HEK293T (cell line): ENCODE measurements at regions not wholly inside any gene's neighbourhood (a gene's known extent, or its start where the extent isn't known, plus 50 kb on each side); places are given as distances from the start of the nearest gene placed in this dataset.
A peak's percentile ranks its signal among the peaks of the same experiment; 100 is the strongest.

Experiments used
- CTCF ChIA-PET: fragments of 350-600 bp; formaldehyde crosslinking; extraction: SDS; loops from one replicate; lab custom pipeline; 2021; ENCODE audit warnings: antibody characterized with exemption, inconsistent platforms; lab: Yijun Ruan, JAX
- POLR2A ChIA-PET: fragments of 350-600 bp; formaldehyde crosslinking; extraction: SDS; loops from one replicate; lab custom pipeline; 2020; ENCODE audit warnings: antibody characterized with exemption, inconsistent platforms; lab: Yijun Ruan, JAX
- DNase-seq: peaks from one replicate; pipeline ENCODE4 v3.0.0; 2012; ENCODE audit warnings: mixed read lengths; ENCODE audit errors: extremely low spot score
- ARNT ChIP-seq: fragments of 450-650 bp; IDR thresholded peaks from 2 replicates; pipeline ENCODE4 v1.6.1; 2017; ENCODE audit warnings: mild to moderate bottlenecking
- BHLHE40 ChIP-seq: fragments of 450-650 bp; IDR thresholded peaks from 2 replicates; pipeline ENCODE4 v1.6.1; 2016; ENCODE audit warnings: mild to moderate bottlenecking, moderate library complexity, borderline replicate concordance
- CTBP1 ChIP-seq: fragments of 450-650 bp; IDR thresholded peaks from 2 replicates; pipeline ENCODE4 v1.6.1; 2016; ENCODE audit warnings: borderline replicate concordance
- ELF4 ChIP-seq: fragments of 450-650 bp; IDR thresholded peaks from 2 replicates; pipeline ENCODE4 v1.6.1; 2017; ENCODE audit warnings: antibody characterized with exemption
- FOXA1 ChIP-seq: fragments of 450-650 bp; IDR thresholded peaks from 2 replicates; pipeline ENCODE4 v1.6.1; 2016; ENCODE audit warnings: mild to moderate bottlenecking
- FOXK2 ChIP-seq: fragments of 450-650 bp; IDR thresholded peaks from 2 replicates; pipeline ENCODE4 v1.6.1; 2016; ENCODE audit warnings: mild to moderate bottlenecking
- FOXM1 ChIP-seq: fragments of 450-650 bp; IDR thresholded peaks from 2 replicates; pipeline ENCODE4 v1.6.1; 2017; ENCODE audit warnings: mild to moderate bottlenecking, borderline replicate concordance
- HDGF ChIP-seq: fragments of 450-650 bp; IDR thresholded peaks from 2 replicates; pipeline ENCODE4 v1.6.1; 2017; ENCODE audit warnings: antibody characterized with exemption, borderline replicate concordance
- L3MBTL2 ChIP-seq: fragments of 450-650 bp; conservative IDR thresholded peaks from 2 replicates; pipeline ENCODE4 v1.6.1; 2016; ENCODE audit warnings: mild to moderate bottlenecking
- LEF1 ChIP-seq: fragments of 450-650 bp; IDR thresholded peaks from 2 replicates; pipeline ENCODE4 v1.6.1; 2017; ENCODE audit warnings: mild to moderate bottlenecking, borderline replicate concordance
- NFRKB ChIP-seq: fragments of 450-650 bp; IDR thresholded peaks from 2 replicates; pipeline ENCODE4 v1.6.1; 2016; ENCODE audit warnings: mild to moderate bottlenecking, moderate library complexity
- PKNOX1 ChIP-seq: fragments of 450-650 bp; IDR thresholded peaks from 2 replicates; pipeline ENCODE4 v1.6.1; 2016
- SP1 ChIP-seq: fragments of 450-650 bp; IDR thresholded peaks from 2 replicates; pipeline ENCODE4 v1.6.1; 2017
- SUZ12 ChIP-seq: fragments of 450-650 bp; IDR thresholded peaks from 2 replicates; pipeline ENCODE4 v1.6.1; 2016; ENCODE audit warnings: mild to moderate bottlenecking
- TARDBP ChIP-seq: fragments of 450-650 bp; IDR thresholded peaks from 2 replicates; pipeline ENCODE4 v1.6.1; 2016
- ZNF384 ChIP-seq: fragments of 450-650 bp; IDR thresholded peaks from 2 replicates; pipeline ENCODE4 v1.6.1; 2016

- ChIA-PET CTCF (interaction anchor here (1.5 kb wide), 1 partner anchor 10 kb away, joined by 3 read pairs; no protein-coding TSS in a partner anchor), POLR2A (no interaction called here)
- TF ChIP-seq ARNT (no peak), FOXM1 (no peak), ZNF384 (no peak), PKNOX1 (no peak), TARDBP (no peak), NFRKB (no peak), LEF1 (no peak), SUZ12 (no peak)
- DNase-seq, result no peak
Measured at GRCh38 chr2:88870267-88870839, 178.9 kb downstream of the RPIA start.

- DNase-seq, result no peak
- ChIA-PET CTCF (interaction anchor here (0.8 kb wide), 1 partner anchor 9 kb away, joined by 4 read pairs; no protein-coding TSS in a partner anchor), POLR2A (no interaction called here)
- TF ChIP-seq FOXM1 (no peak), L3MBTL2 (no peak), ZNF384 (no peak), HDGF (no peak), NFRKB (no peak), SUZ12 (no peak), PKNOX1 (no peak), TARDBP (no peak), ARNT (no peak), FOXK2 (no peak), FOXA1 (no peak), ELF4 (no peak), BHLHE40 (no peak), LEF1 (no peak), SP1 (no peak), CTBP1 (no peak)
Measured at GRCh38 chr2:88871336-88871735, 179.9 kb downstream of the RPIA start.

- CTCF ChIA-PET, result no interaction called here
Measured at GRCh38 chr2:88873620-88874019, 182.1 kb downstream of the RPIA start.

GRCh38 chr2:88874063-88874657 is 182.7 kb downstream of the RPIA start:
- ChIA-PET POLR2A (no interaction called here), CTCF (no interaction called here)
- TF ChIP-seq ARNT (no peak), HDGF (no peak), SUZ12 (no peak), FOXK2 (no peak), PKNOX1 (no peak)
- peak; percentile 47 for DNase-seq

More at GRCh38 chr2:88873620-88874019, 182.1 kb downstream of the RPIA start:
- POLR2A ChIA-PET, result no interaction called here
- no peak for DNase-seq
- TF ChIP-seq TARDBP (no peak), ARNT (no peak), HDGF (no peak), ELF4 (no peak), FOXM1 (no peak), NFRKB (no peak), PKNOX1 (no peak), FOXK2 (no peak)

GRCh38 chr2:88875736-88876135 is 184.3 kb downstream of the RPIA start:
- POLR2A ChIA-PET, result no interaction called here
- no peak for TF ChIP-seq FOXM1
- TF ChIP-seq ZNF384, result no peak
- TF ChIP-seq HDGF, result no peak
- no peak for TF ChIP-seq CTBP1
- no peak for TF ChIP-seq TARDBP
- no peak for TF ChIP-seq BHLHE40
- no peak for TF ChIP-seq PKNOX1
- no peak for TF ChIP-seq ARNT
- no peak for TF ChIP-seq FOXK2
- no peak for TF ChIP-seq ELF4
- TF ChIP-seq FOXA1, result no peak
- TF ChIP-seq SP1, result no peak
- CTCF ChIA-PET, result no interaction called here
- DNase-seq, result no peak
